ENCODE measurements at regions not wholly inside any gene's neighbourhood (a gene's known extent, or its start where the extent isn't known, plus 50 kb on each side); places are given as distances from the start of the nearest gene placed in this dataset.

- TF ChIP-seq CTCF (IDR thresholded peaks at IDR 0.05) = no peak
- no peak for TF ChIP-seq POLR2A (IDR thresholded peaks at IDR 0.05)
These were observed 319.4 kb upstream of the ZNF32 start for GRCh38 chr10:43968076-43968475.
